Uterus (tissue), 2 donors: ENCODE measurements at regions not wholly inside any gene's neighbourhood (a gene's known extent, or its start where the extent isn't known, plus 50 kb on each side); places are given as distances from the start of the nearest gene placed in this dataset.

Experiments
- POLR2A ChIP-seq, 2 donors: fragments of 450-650 bp; IDR thresholded peaks; one replicate each; pipeline ENCODE4 v1.6.1; 2016; ENCODE audit warnings: antibody characterized with exemption in 2 of 2, mild to moderate bottlenecking in 1 of 2, moderate library complexity in 1 of 2
- TF ChIP-seq, protein P1 (sequence below), 4 experiments: fragments of 200-600 bp in 2 of 4; fragments of 450-650 bp in 2 of 4; sonication (generic) in 2 of 4; IDR thresholded peaks; one replicate each; pipeline ENCODE4 v1.5.1; 2016 to 2019; ENCODE audit warnings: antibody characterized with exemption in 4 of 4, mild to moderate bottlenecking in 2 of 4, moderate library complexity in 1 of 4

DNA sequence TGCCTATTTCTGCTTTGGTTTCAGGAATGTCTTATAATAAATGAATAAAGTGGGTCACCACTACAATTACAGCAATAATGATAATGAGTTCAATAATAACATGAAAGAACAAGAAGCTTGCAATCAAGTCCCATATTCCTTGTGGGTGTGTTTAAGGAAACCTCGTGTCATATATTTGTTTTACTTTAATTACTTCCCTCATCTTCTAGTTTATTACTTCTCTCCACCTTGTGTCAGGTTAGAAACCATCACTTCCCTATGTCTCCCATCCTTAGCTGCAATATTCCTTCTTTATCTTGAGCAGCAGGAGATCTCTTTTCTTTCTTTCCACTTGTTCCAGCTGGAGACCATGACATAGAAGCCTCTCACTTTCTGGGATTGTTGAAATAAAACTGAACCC, 384.0 kb upstream of the TMEM132C start:
- TF ChIP-seq, protein P1, sequence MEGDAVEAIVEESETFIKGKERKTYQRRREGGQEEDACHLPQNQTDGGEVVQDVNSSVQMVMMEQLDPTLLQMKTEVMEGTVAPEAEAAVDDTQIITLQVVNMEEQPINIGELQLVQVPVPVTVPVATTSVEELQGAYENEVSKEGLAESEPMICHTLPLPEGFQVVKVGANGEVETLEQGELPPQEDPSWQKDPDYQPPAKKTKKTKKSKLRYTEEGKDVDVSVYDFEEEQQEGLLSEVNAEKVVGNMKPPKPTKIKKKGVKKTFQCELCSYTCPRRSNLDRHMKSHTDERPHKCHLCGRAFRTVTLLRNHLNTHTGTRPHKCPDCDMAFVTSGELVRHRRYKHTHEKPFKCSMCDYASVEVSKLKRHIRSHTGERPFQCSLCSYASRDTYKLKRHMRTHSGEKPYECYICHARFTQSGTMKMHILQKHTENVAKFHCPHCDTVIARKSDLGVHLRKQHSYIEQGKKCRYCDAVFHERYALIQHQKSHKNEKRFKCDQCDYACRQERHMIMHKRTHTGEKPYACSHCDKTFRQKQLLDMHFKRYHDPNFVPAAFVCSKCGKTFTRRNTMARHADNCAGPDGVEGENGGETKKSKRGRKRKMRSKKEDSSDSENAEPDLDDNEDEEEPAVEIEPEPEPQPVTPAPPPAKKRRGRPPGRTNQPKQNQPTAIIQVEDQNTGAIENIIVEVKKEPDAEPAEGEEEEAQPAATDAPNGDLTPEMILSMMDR (IDR thresholded peaks at IDR 0.05) = no peak
- no peak for TF ChIP-seq POLR2A (IDR thresholded peaks at IDR 0.05)
